ENCODE measurements at regions not wholly inside any gene's neighbourhood (a gene's known extent, or its start where the extent isn't known, plus 50 kb on each side); places are given as distances from the start of the nearest gene placed in this dataset.
"Not testable (repeated sequence)": the region's sequence is repeated elsewhere in the genome, so short reads cannot be mapped to it uniquely, and the experiment has no call there.

DNA sequence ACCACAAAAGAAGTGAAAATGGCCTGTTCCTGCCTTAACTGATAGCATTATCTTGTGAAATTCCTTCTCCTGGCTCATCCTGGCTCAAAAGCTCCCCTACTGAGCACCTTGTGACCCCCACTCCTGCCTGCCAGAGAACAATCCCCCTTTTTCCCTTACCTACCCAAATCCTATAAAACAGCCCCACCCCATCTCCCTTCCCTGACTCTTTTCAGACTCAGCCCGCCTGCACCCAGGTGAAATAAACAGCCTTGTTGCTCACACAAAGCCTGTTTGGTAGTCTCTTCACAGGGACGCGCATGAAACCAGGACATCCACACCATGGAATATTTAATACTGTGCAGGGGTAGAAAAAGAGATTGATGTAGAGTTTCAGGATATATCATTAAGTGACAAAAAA lies 1677.0 kb downstream of the C4orf33 start:
- WGBS, 2 donors (ENCODE audit: extremely low coverage in 2 of 2, insufficient read length in 2 of 2, insufficient replicate concordance in 1 of 2), result no CpG with 5 or more reads among the region's 3 CpGs
- not testable (repeated sequence) for H3K4ac ChIP-seq (ENCODE audit: low read length); H2BK15ac ChIP-seq (ENCODE audit: low read length)

GRCh38 chr4:130808492-130808891 lies 1712.5 kb downstream of the C4orf33 start:
- Histone ChIP-seq H3K4me2 (ENCODE audit: insufficient read depth, low read length, poor library complexity, severe bottlenecking) (no peak overlapping the region), H3K36me3 (replicated peaks in 1 of 2; ENCODE audit: control insufficient read depth in 2 of 2, insufficient read depth in 2 of 2, low read length in 2 of 2) (no peaks in the 10 kb centered on the region), H3K79me1 (ENCODE audit: low read depth, low read length) (no peaks in the 10 kb centered on the region), H3K27me3 (ENCODE audit: control insufficient read depth in 3 of 3, insufficient read depth in 3 of 3, low read depth in 1 of 3, low read length in 3 of 3) (no peaks in the 10 kb centered on the region), H3K4me3 (ENCODE audit: low read length in 2 of 2) (no peak overlapping the region), H3K4me1 (ENCODE audit: control insufficient read depth in 2 of 2, insufficient read depth in 1 of 2, low read depth in 1 of 2, low read length in 2 of 2) (no peaks in the 10 kb centered on the region), H2BK120ac (ENCODE audit: low read depth, low read length) (no peak overlapping the region), H3K23ac (ENCODE audit: low read depth, low read length, poor library complexity) (no peak overlapping the region), H2BK12ac (ENCODE audit: low read length) (no peak overlapping the region), H3K27ac (replicated peaks; ENCODE audit: low read length) (no peak overlapping the region), H4K91ac (ENCODE audit: low read depth, low read length, poor library complexity) (no peak overlapping the region), H3K14ac (ENCODE audit: low read length) (no peak overlapping the region), H3K4ac (ENCODE audit: low read length) (no peak overlapping the region), H3K18ac (ENCODE audit: low read length) (no peak overlapping the region), H2AFZ (ENCODE audit: low read length) (no peak overlapping the region), H3K9ac (ENCODE audit: low read depth, low read length, poor library complexity) (no peak overlapping the region), H2AK5ac (ENCODE audit: low read depth, low read length) (no peak overlapping the region), H2BK5ac (ENCODE audit: low read length) (no peak overlapping the region), H2BK15ac (ENCODE audit: low read length) (no peak overlapping the region), H3K9me3 (replicated peaks in 1 of 2; ENCODE audit: control insufficient read depth in 2 of 2, insufficient read depth in 1 of 2, low read depth in 1 of 2, low read length in 2 of 2) (peaks cover 3 to 6% of the 10 kb centered on the region in 2 donors), H4K8ac (ENCODE audit: low read depth, low read length) (no peak overlapping the region)
- WGBS, 2 donors (ENCODE audit: extremely low coverage in 2 of 2, insufficient read length in 2 of 2, insufficient replicate concordance in 1 of 2), result no CpG with 5 or more reads among the region's 3 CpGs
- no peak for DNase-seq (ENCODE audit: low spot score)

More for the DNA sequence above, 1677.0 kb downstream of the C4orf33 start:
- H3K27ac ChIP-seq (replicated peaks; ENCODE audit: low read length); H4K91ac ChIP-seq (ENCODE audit: low read depth, low read length, poor library complexity); H4K8ac ChIP-seq (ENCODE audit: low read depth, low read length); DNase-seq (ENCODE audit: low spot score); H2AFZ ChIP-seq (ENCODE audit: low read length); H2BK5ac ChIP-seq (ENCODE audit: low read length); H3K4me2 ChIP-seq (ENCODE audit: insufficient read depth, low read length, poor library complexity, severe bottlenecking); H3K27me3 ChIP-seq (ENCODE audit: control insufficient read depth in 3 of 3, insufficient read depth in 3 of 3, low read depth in 1 of 3, low read length in 3 of 3); H3K36me3 ChIP-seq (replicated peaks in 1 of 2; ENCODE audit: control insufficient read depth in 2 of 2, insufficient read depth in 2 of 2, low read length in 2 of 2); H3K9ac ChIP-seq (ENCODE audit: low read depth, low read length, poor library complexity); H3K14ac ChIP-seq (ENCODE audit: low read length); H3K18ac ChIP-seq (ENCODE audit: low read length); H3K4me3 ChIP-seq (ENCODE audit: low read length in 2 of 2); H3K4me1 ChIP-seq (ENCODE audit: control insufficient read depth in 2 of 2, insufficient read depth in 1 of 2, low read depth in 1 of 2, low read length in 2 of 2); H2BK120ac ChIP-seq (ENCODE audit: low read depth, low read length); H3K23ac ChIP-seq (ENCODE audit: low read depth, low read length, poor library complexity); H3K9me3 ChIP-seq (replicated peaks in 1 of 2; ENCODE audit: control insufficient read depth in 2 of 2, insufficient read depth in 1 of 2, low read depth in 1 of 2, low read length in 2 of 2); H3K79me1 ChIP-seq (ENCODE audit: low read depth, low read length); H2AK5ac ChIP-seq (ENCODE audit: low read depth, low read length); H2BK12ac ChIP-seq (ENCODE audit: low read length): not testable (repeated sequence)

GRCh38 chr4:130812117-130812765 lies 1716.3 kb downstream of the C4orf33 start:
- Histone ChIP-seq H3K9ac (ENCODE audit: low read depth, low read length, poor library complexity) (no peak overlapping the region), H2BK12ac (ENCODE audit: low read length) (no peak overlapping the region), H3K23ac (ENCODE audit: low read depth, low read length, poor library complexity) (no peak overlapping the region), H3K79me1 (ENCODE audit: low read depth, low read length) (no peaks in the 10 kb centered on the region), H4K91ac (ENCODE audit: low read depth, low read length, poor library complexity) (no peak overlapping the region), H3K27ac (replicated peaks; ENCODE audit: low read length) (no peak overlapping the region), H3K14ac (ENCODE audit: low read length) (no peak overlapping the region), H3K36me3 (replicated peaks in 1 of 2; ENCODE audit: control insufficient read depth in 2 of 2, insufficient read depth in 2 of 2, low read length in 2 of 2) (no peaks in the 10 kb centered on the region), H2BK15ac (ENCODE audit: low read length) (no peak overlapping the region), H3K9me3 (replicated peaks in 1 of 2; ENCODE audit: control insufficient read depth in 2 of 2, insufficient read depth in 1 of 2, low read depth in 1 of 2, low read length in 2 of 2) (no peaks in the 10 kb centered on the region), H3K18ac (ENCODE audit: low read length) (no peak overlapping the region), H2AK5ac (ENCODE audit: low read depth, low read length) (no peak overlapping the region), H2BK120ac (ENCODE audit: low read depth, low read length) (no peak overlapping the region), H3K4me3 (ENCODE audit: low read length in 2 of 2) (no peak overlapping the region), H2BK5ac (ENCODE audit: low read length) (no peak overlapping the region), H3K4me1 (ENCODE audit: control insufficient read depth in 2 of 2, insufficient read depth in 1 of 2, low read depth in 1 of 2, low read length in 2 of 2) (no peaks in the 10 kb centered on the region), H2AFZ (ENCODE audit: low read length) (peak overlapping the region; percentile 19), H3K4me2 (ENCODE audit: insufficient read depth, low read length, poor library complexity, severe bottlenecking) (no peak overlapping the region), H4K8ac (ENCODE audit: low read depth, low read length) (no peak overlapping the region), H3K27me3 (ENCODE audit: control insufficient read depth in 3 of 3, insufficient read depth in 3 of 3, low read depth in 1 of 3, low read length in 3 of 3) (no peaks in the 10 kb centered on the region), H3K4ac (ENCODE audit: low read length) (no peak overlapping the region)
- no peak for DNase-seq (ENCODE audit: low spot score)
- WGBS, 2 donors (ENCODE audit: extremely low coverage in 2 of 2, insufficient read length in 2 of 2, insufficient replicate concordance in 1 of 2), result no CpG with 5 or more reads among the region's 2 CpGs

- no peak overlapping the region for H4K8ac ChIP-seq (ENCODE audit: low read depth, low read length)
- no peaks in the 10 kb centered on the region for H3K9me3 ChIP-seq (replicated peaks in 1 of 2; ENCODE audit: control insufficient read depth in 2 of 2, insufficient read depth in 1 of 2, low read depth in 1 of 2, low read length in 2 of 2)
- H3K4me2 ChIP-seq (ENCODE audit: insufficient read depth, low read length, poor library complexity, severe bottlenecking), result no peak overlapping the region
- H2BK5ac ChIP-seq (ENCODE audit: low read length), result no peak overlapping the region
- no peak overlapping the region for H2BK12ac ChIP-seq (ENCODE audit: low read length)
- H3K27ac ChIP-seq (replicated peaks; ENCODE audit: low read length), result no peak overlapping the region
- H2AFZ ChIP-seq (ENCODE audit: low read length), result no peak overlapping the region
- no peak overlapping the region for H2AK5ac ChIP-seq (ENCODE audit: low read depth, low read length)
- no peak overlapping the region for H2BK15ac ChIP-seq (ENCODE audit: low read length)
- H3K4me1 ChIP-seq (ENCODE audit: control insufficient read depth in 2 of 2, insufficient read depth in 1 of 2, low read depth in 1 of 2, low read length in 2 of 2), result no peaks in the 10 kb centered on the region
- H3K36me3 ChIP-seq (replicated peaks in 1 of 2; ENCODE audit: control insufficient read depth in 2 of 2, insufficient read depth in 2 of 2, low read length in 2 of 2), result no peaks in the 10 kb centered on the region
- H3K27me3 ChIP-seq (ENCODE audit: control insufficient read depth in 3 of 3, insufficient read depth in 3 of 3, low read depth in 1 of 3, low read length in 3 of 3), result no peaks in the 10 kb centered on the region
- no peak overlapping the region for H3K14ac ChIP-seq (ENCODE audit: low read length)
- no peak overlapping the region for H3K18ac ChIP-seq (ENCODE audit: low read length)
- H4K91ac ChIP-seq (ENCODE audit: low read depth, low read length, poor library complexity), result no peak overlapping the region
- H3K79me1 ChIP-seq (ENCODE audit: low read depth, low read length), result no peaks in the 10 kb centered on the region
- no peak overlapping the region for H3K23ac ChIP-seq (ENCODE audit: low read depth, low read length, poor library complexity)
- no peak overlapping the region for H3K4ac ChIP-seq (ENCODE audit: low read length)
- no peak overlapping the region for H3K4me3 ChIP-seq (ENCODE audit: low read length in 2 of 2)
- no peak for DNase-seq (ENCODE audit: low spot score)
- no peak overlapping the region for H2BK120ac ChIP-seq (ENCODE audit: low read depth, low read length)
- no peak overlapping the region for H3K9ac ChIP-seq (ENCODE audit: low read depth, low read length, poor library complexity)
These were observed 1718.9 kb downstream of the C4orf33 start for GRCh38 chr4:130814896-130815295.

All from neuronal stem cell (in vitro differentiated cells).